HG03520 (cell line): ENCODE measurements at regions not wholly inside any gene's neighbourhood (a gene's known extent, or its start where the extent isn't known, plus 50 kb on each side); places are given as distances from the start of the nearest gene placed in this dataset.
"Not testable (repeated sequence)": the region's sequence is repeated elsewhere in the genome, so short reads cannot be mapped to it uniquely, and the experiment has no call there.

Experiments
- ATAC-seq: cut with Tn5 transposase; IDR thresholded peaks from one replicate; pipeline ENCODE4 v1.9.1; 2021; ENCODE audit warnings: mild to moderate bottlenecking, moderate library complexity; ENCODE audit not compliant: unreplicated experiment

GRCh38 chr5:12623408-12623807 lies 719.2 kb upstream of the CTNND2 start:
- no peak for ATAC-seq

- no peak for ATAC-seq
Measured at GRCh38 chr5:12616093-12616492, 711.8 kb upstream of the CTNND2 start.

- ATAC-seq = no peak
Measured at GRCh38 chr5:12615141-12615820, 711.0 kb upstream of the CTNND2 start.

GRCh38 chr5:12614608-12615007 lies 710.4 kb upstream of the CTNND2 start:
- no peak for ATAC-seq

GRCh38 chr5:12611132-12611531 lies 706.9 kb upstream of the CTNND2 start:
- no peak for ATAC-seq

GRCh38 chr5:12607817-12608216 lies 703.6 kb upstream of the CTNND2 start:
- not testable (repeated sequence) for ATAC-seq

- no peak for ATAC-seq
Measured at GRCh38 chr5:12592228-12592627, 688.0 kb upstream of the CTNND2 start.

- ATAC-seq = no peak
Measured at GRCh38 chr5:12586406-12586805, 682.2 kb upstream of the CTNND2 start.

GRCh38 chr5:12578803-12579202 lies 674.6 kb upstream of the CTNND2 start:
- ATAC-seq = not testable (repeated sequence)

GRCh38 chr5:12576953-12577352 lies 672.7 kb upstream of the CTNND2 start:
- not testable (repeated sequence) for ATAC-seq

GRCh38 chr5:12574298-12575093 lies 670.2 kb upstream of the CTNND2 start:
- ATAC-seq = not testable (repeated sequence)

GRCh38 chr5:12573916-12574297 lies 669.7 kb upstream of the CTNND2 start:
- ATAC-seq = not testable (repeated sequence)

- no peak for ATAC-seq
Measured at GRCh38 chr5:12570688-12571087, 666.4 kb upstream of the CTNND2 start.

GRCh38 chr5:12566441-12566840 lies 662.2 kb upstream of the CTNND2 start:
- ATAC-seq = no peak

- ATAC-seq = no peak
Measured at GRCh38 chr5:12557012-12557411, 652.8 kb upstream of the CTNND2 start.

- no peak for ATAC-seq
Measured at GRCh38 chr5:12526113-12526512, 621.9 kb upstream of the CTNND2 start.

- no peak for ATAC-seq
Measured at GRCh38 chr5:12522116-12522515, 617.9 kb upstream of the CTNND2 start.

- not testable (repeated sequence) for ATAC-seq
Measured at GRCh38 chr5:12504983-12505382, 600.7 kb upstream of the CTNND2 start.

GRCh38 chr5:12488161-12488560 lies 583.9 kb upstream of the CTNND2 start:
- ATAC-seq = no peak

GRCh38 chr5:12480487-12480886 lies 576.2 kb upstream of the CTNND2 start:
- ATAC-seq = no peak

- no peak for ATAC-seq
Measured at GRCh38 chr5:12477554-12477953, 573.3 kb upstream of the CTNND2 start.

GRCh38 chr5:12467799-12468198 lies 563.6 kb upstream of the CTNND2 start:
- no peak for ATAC-seq
